ENCODE measurements at regions not wholly inside any gene's neighbourhood (a gene's known extent, or its start where the extent isn't known, plus 50 kb on each side); places are given as distances from the start of the nearest gene placed in this dataset.

GRCh38 chr15:36218991-36219390 is 360.4 kb upstream of the CDIN1 start:
- Histone ChIP-seq H3K14ac (ENCODE audit: low read length) (no peak overlapping the region), H3K4me1 (ENCODE audit: control insufficient read depth in 2 of 2, insufficient read depth in 1 of 2, low read depth in 1 of 2, low read length in 2 of 2) (peaks cover 0 to 4% of the 10 kb centered on the region in 2 donors), H3K23ac (ENCODE audit: low read depth, low read length, poor library complexity) (no peak overlapping the region), H2BK15ac (ENCODE audit: low read length) (no peak overlapping the region), H3K4ac (ENCODE audit: low read length) (no peak overlapping the region), H3K27ac (replicated peaks; ENCODE audit: low read length) (no peak overlapping the region), H2AFZ (ENCODE audit: low read length) (no peak overlapping the region), H3K18ac (ENCODE audit: low read length) (no peak overlapping the region), H3K27me3 (ENCODE audit: control insufficient read depth in 3 of 3, insufficient read depth in 3 of 3, low read depth in 1 of 3, low read length in 3 of 3) (no peaks in the 10 kb centered on the region), H3K4me2 (ENCODE audit: insufficient read depth, low read length, poor library complexity, severe bottlenecking) (no peak overlapping the region), H2BK5ac (ENCODE audit: low read length) (no peak overlapping the region), H3K79me1 (ENCODE audit: low read depth, low read length) (no peaks in the 10 kb centered on the region), H3K36me3 (replicated peaks in 1 of 2; ENCODE audit: control insufficient read depth in 2 of 2, insufficient read depth in 2 of 2, low read length in 2 of 2) (no peaks in the 10 kb centered on the region), H2BK12ac (ENCODE audit: low read length) (no peak overlapping the region), H4K91ac (ENCODE audit: low read depth, low read length, poor library complexity) (no peak overlapping the region), H3K9me3 (replicated peaks in 1 of 2; ENCODE audit: control insufficient read depth in 2 of 2, insufficient read depth in 1 of 2, low read depth in 1 of 2, low read length in 2 of 2) (peaks cover 4 to 5% of the 10 kb centered on the region in 2 donors), H3K4me3 (ENCODE audit: low read length in 2 of 2) (no peak overlapping the region), H2BK120ac (ENCODE audit: low read depth, low read length) (no peak overlapping the region), H4K8ac (ENCODE audit: low read depth, low read length) (no peak overlapping the region), H2AK5ac (ENCODE audit: low read depth, low read length) (no peak overlapping the region), H3K9ac (ENCODE audit: low read depth, low read length, poor library complexity) (no peak overlapping the region)
- WGBS, 2 donors (ENCODE audit: extremely low coverage in 2 of 2, insufficient read length in 2 of 2, insufficient replicate concordance in 1 of 2), result no CpG with 5 or more reads among the region's 2 CpGs
- DNase-seq (ENCODE audit: low spot score), result no peak

GRCh38 chr15:36221992-36222391 is 357.4 kb upstream of the CDIN1 start:
- Histone ChIP-seq H2AK5ac (ENCODE audit: low read depth, low read length) (no peak overlapping the region), H3K36me3 (replicated peaks in 1 of 2; ENCODE audit: control insufficient read depth in 2 of 2, insufficient read depth in 2 of 2, low read length in 2 of 2) (no peaks in the 10 kb centered on the region), H3K4me1 (ENCODE audit: control insufficient read depth in 2 of 2, insufficient read depth in 1 of 2, low read depth in 1 of 2, low read length in 2 of 2) (peaks cover 0 to 4% of the 10 kb centered on the region in 2 donors), H4K8ac (ENCODE audit: low read depth, low read length) (no peak overlapping the region), H3K27ac (replicated peaks; ENCODE audit: low read length) (no peak overlapping the region), H3K4me2 (ENCODE audit: insufficient read depth, low read length, poor library complexity, severe bottlenecking) (no peak overlapping the region), H3K4me3 (ENCODE audit: low read length in 2 of 2) (no peak overlapping the region), H3K9ac (ENCODE audit: low read depth, low read length, poor library complexity) (no peak overlapping the region), H2AFZ (ENCODE audit: low read length) (no peak overlapping the region), H2BK12ac (ENCODE audit: low read length) (no peak overlapping the region), H4K91ac (ENCODE audit: low read depth, low read length, poor library complexity) (no peak overlapping the region), H3K9me3 (replicated peaks in 1 of 2; ENCODE audit: control insufficient read depth in 2 of 2, insufficient read depth in 1 of 2, low read depth in 1 of 2, low read length in 2 of 2) (peaks cover 4 to 5% of the 10 kb centered on the region in 2 donors), H2BK5ac (ENCODE audit: low read length) (no peak overlapping the region), H3K27me3 (ENCODE audit: control insufficient read depth in 3 of 3, insufficient read depth in 3 of 3, low read depth in 1 of 3, low read length in 3 of 3) (no peaks in the 10 kb centered on the region), H3K18ac (ENCODE audit: low read length) (no peak overlapping the region), H2BK120ac (ENCODE audit: low read depth, low read length) (no peak overlapping the region), H3K4ac (ENCODE audit: low read length) (no peak overlapping the region), H3K14ac (ENCODE audit: low read length) (peak overlapping the region; percentile 26), H2BK15ac (ENCODE audit: low read length) (no peak overlapping the region), H3K23ac (ENCODE audit: low read depth, low read length, poor library complexity) (no peak overlapping the region), H3K79me1 (ENCODE audit: low read depth, low read length) (no peaks in the 10 kb centered on the region)
- DNase-seq (ENCODE audit: low spot score), result no peak
- no CpG with 5 or more reads among the region's 1 CpG for WGBS, 2 donors (ENCODE audit: extremely low coverage in 2 of 2, insufficient read length in 2 of 2, insufficient replicate concordance in 1 of 2)

- H3K4me1 ChIP-seq (ENCODE audit: control insufficient read depth in 2 of 2, insufficient read depth in 1 of 2, low read depth in 1 of 2, low read length in 2 of 2), result no peaks in the 10 kb centered on the region
- no peak overlapping the region for H3K4ac ChIP-seq (ENCODE audit: low read length)
- no peak overlapping the region for H3K4me2 ChIP-seq (ENCODE audit: insufficient read depth, low read length, poor library complexity, severe bottlenecking)
- H3K23ac ChIP-seq (ENCODE audit: low read depth, low read length, poor library complexity), result no peak overlapping the region
- no peak overlapping the region for H2BK15ac ChIP-seq (ENCODE audit: low read length)
- no peak overlapping the region for H3K18ac ChIP-seq (ENCODE audit: low read length)
- no peak overlapping the region for H2BK120ac ChIP-seq (ENCODE audit: low read depth, low read length)
- no peak overlapping the region for H2AFZ ChIP-seq (ENCODE audit: low read length)
- no peak overlapping the region for H2BK5ac ChIP-seq (ENCODE audit: low read length)
- H3K27ac ChIP-seq (replicated peaks; ENCODE audit: low read length), result no peak overlapping the region
- no peak overlapping the region for H4K91ac ChIP-seq (ENCODE audit: low read depth, low read length, poor library complexity)
- no peak overlapping the region for H2BK12ac ChIP-seq (ENCODE audit: low read length)
- WGBS, 2 donors (ENCODE audit: extremely low coverage in 2 of 2, insufficient read length in 2 of 2, insufficient replicate concordance in 1 of 2), result no CpG with 5 or more reads among the region's 2 CpGs
- H3K4me3 ChIP-seq (ENCODE audit: low read length in 2 of 2), result no peak overlapping the region
- H3K79me1 ChIP-seq (ENCODE audit: low read depth, low read length), result no peaks in the 10 kb centered on the region
- H3K14ac ChIP-seq (ENCODE audit: low read length), result no peak overlapping the region
- H4K8ac ChIP-seq (ENCODE audit: low read depth, low read length), result no peak overlapping the region
- no peak overlapping the region for H3K9ac ChIP-seq (ENCODE audit: low read depth, low read length, poor library complexity)
- H2AK5ac ChIP-seq (ENCODE audit: low read depth, low read length), result no peak overlapping the region
- H3K9me3 ChIP-seq (replicated peaks in 1 of 2; ENCODE audit: control insufficient read depth in 2 of 2, insufficient read depth in 1 of 2, low read depth in 1 of 2, low read length in 2 of 2), result no peaks in the 10 kb centered on the region
- H3K27me3 ChIP-seq (ENCODE audit: control insufficient read depth in 3 of 3, insufficient read depth in 3 of 3, low read depth in 1 of 3, low read length in 3 of 3), result peaks cover 0 to 3% (median 0%) of the 10 kb centered on the region in 3 experiments
- no peak for DNase-seq (ENCODE audit: low spot score)
- H3K36me3 ChIP-seq (replicated peaks in 1 of 2; ENCODE audit: control insufficient read depth in 2 of 2, insufficient read depth in 2 of 2, low read length in 2 of 2), result no peaks in the 10 kb centered on the region
Measured at GRCh38 chr15:36230776-36231175, 348.6 kb upstream of the CDIN1 start.

GRCh38 chr15:36232491-36232890 is 346.9 kb upstream of the CDIN1 start:
- Histone ChIP-seq H2AFZ (ENCODE audit: low read length) (no peak overlapping the region), H3K14ac (ENCODE audit: low read length) (no peak overlapping the region), H3K79me1 (ENCODE audit: low read depth, low read length) (no peaks in the 10 kb centered on the region), H3K9me3 (replicated peaks in 1 of 2; ENCODE audit: control insufficient read depth in 2 of 2, insufficient read depth in 1 of 2, low read depth in 1 of 2, low read length in 2 of 2) (no peaks in the 10 kb centered on the region), H3K23ac (ENCODE audit: low read depth, low read length, poor library complexity) (no peak overlapping the region), H4K8ac (ENCODE audit: low read depth, low read length) (no peak overlapping the region), H4K91ac (ENCODE audit: low read depth, low read length, poor library complexity) (no peak overlapping the region), H2BK5ac (ENCODE audit: low read length) (no peak overlapping the region), H3K4ac (ENCODE audit: low read length) (no peak overlapping the region), H3K9ac (ENCODE audit: low read depth, low read length, poor library complexity) (no peak overlapping the region), H2AK5ac (ENCODE audit: low read depth, low read length) (no peak overlapping the region), H3K27me3 (ENCODE audit: control insufficient read depth in 3 of 3, insufficient read depth in 3 of 3, low read depth in 1 of 3, low read length in 3 of 3) (peaks cover 0 to 3% (median 0%) of the 10 kb centered on the region in 3 experiments), H3K4me3 (ENCODE audit: low read length in 2 of 2) (no peak overlapping the region), H3K36me3 (replicated peaks in 1 of 2; ENCODE audit: control insufficient read depth in 2 of 2, insufficient read depth in 2 of 2, low read length in 2 of 2) (no peaks in the 10 kb centered on the region), H3K18ac (ENCODE audit: low read length) (no peak overlapping the region), H2BK12ac (ENCODE audit: low read length) (no peak overlapping the region), H3K4me2 (ENCODE audit: insufficient read depth, low read length, poor library complexity, severe bottlenecking) (no peak overlapping the region), H2BK120ac (ENCODE audit: low read depth, low read length) (no peak overlapping the region), H3K4me1 (ENCODE audit: control insufficient read depth in 2 of 2, insufficient read depth in 1 of 2, low read depth in 1 of 2, low read length in 2 of 2) (no peaks in the 10 kb centered on the region), H3K27ac (replicated peaks; ENCODE audit: low read length) (no peak overlapping the region), H2BK15ac (ENCODE audit: low read length) (no peak overlapping the region)
- no peak for DNase-seq (ENCODE audit: low spot score)
- WGBS, 2 donors (ENCODE audit: extremely low coverage in 2 of 2, insufficient read length in 2 of 2, insufficient replicate concordance in 1 of 2), result no CpG with 5 or more reads among the region's 1 CpG
